MM.1S (cell line): ENCODE measurements at regions not wholly inside any gene's neighbourhood (a gene's known extent, or its start where the extent isn't known, plus 50 kb on each side); places are given as distances from the start of the nearest gene placed in this dataset.

Experiments used
- EZH2 ChIP-seq: fragments of 300-600 bp; sonication (generic); optimal IDR thresholded peaks from 2 replicates; pipeline ENCODE3; 2017; ENCODE audit warnings: low read depth, mild to moderate bottlenecking, antibody characterized with exemption, low read length, mixed read lengths
- EZH2phosphoT487 ChIP-seq: fragments of 300-600 bp; sonication (generic); IDR thresholded peaks from 2 replicates; pipeline ENCODE4 v1.6.1; 2018; ENCODE audit warnings: antibody characterized with exemption, low read length
- TF ChIP-seq, protein P1 (sequence below): fragments of 300-600 bp; sonication (generic); IDR thresholded peaks from 2 replicates; pipeline ENCODE4 v1.5.1; 2016; ENCODE audit warnings: antibody characterized with exemption, low read length, mixed read lengths

- TF ChIP-seq, protein P1, sequence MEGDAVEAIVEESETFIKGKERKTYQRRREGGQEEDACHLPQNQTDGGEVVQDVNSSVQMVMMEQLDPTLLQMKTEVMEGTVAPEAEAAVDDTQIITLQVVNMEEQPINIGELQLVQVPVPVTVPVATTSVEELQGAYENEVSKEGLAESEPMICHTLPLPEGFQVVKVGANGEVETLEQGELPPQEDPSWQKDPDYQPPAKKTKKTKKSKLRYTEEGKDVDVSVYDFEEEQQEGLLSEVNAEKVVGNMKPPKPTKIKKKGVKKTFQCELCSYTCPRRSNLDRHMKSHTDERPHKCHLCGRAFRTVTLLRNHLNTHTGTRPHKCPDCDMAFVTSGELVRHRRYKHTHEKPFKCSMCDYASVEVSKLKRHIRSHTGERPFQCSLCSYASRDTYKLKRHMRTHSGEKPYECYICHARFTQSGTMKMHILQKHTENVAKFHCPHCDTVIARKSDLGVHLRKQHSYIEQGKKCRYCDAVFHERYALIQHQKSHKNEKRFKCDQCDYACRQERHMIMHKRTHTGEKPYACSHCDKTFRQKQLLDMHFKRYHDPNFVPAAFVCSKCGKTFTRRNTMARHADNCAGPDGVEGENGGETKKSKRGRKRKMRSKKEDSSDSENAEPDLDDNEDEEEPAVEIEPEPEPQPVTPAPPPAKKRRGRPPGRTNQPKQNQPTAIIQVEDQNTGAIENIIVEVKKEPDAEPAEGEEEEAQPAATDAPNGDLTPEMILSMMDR, result no peak
- TF ChIP-seq EZH2, result no peak
- TF ChIP-seq EZH2phosphoT487, result no peak
Measured at GRCh38 chr6:77551135-77551534, 87.8 kb upstream of the HTR1B start.
